Panc1 (cell line): ENCODE measurements at regions not wholly inside any gene's neighbourhood (a gene's known extent, or its start where the extent isn't known, plus 50 kb on each side); places are given as distances from the start of the nearest gene placed in this dataset.

Experiments used
- ATAC-seq: fragments of 200-7000 bp; cut with Tn5 transposase; 2 replicates; pipeline ENCODE4 v1.9.1; 2020; ENCODE audit warnings: mild to moderate bottlenecking, moderate library complexity
- BruUV-seq: library from RNA; stranded (reverse); fragments of 400-500 nt; replicated peaks from 2 replicates; lab custom pipeline; 2021; lab: Mats Ljungman, UMichigan
- CTCF ChIA-PET: fragments of 300-600 bp; sonication (Branson Sonifier 250); formaldehyde crosslinking; loops from one replicate; lab custom pipeline; 2022; ENCODE audit warnings: antibody characterized with exemption; lab: Charles Lee
- POLR2A ChIA-PET: fragments of 300-600 bp; sonication (Branson Sonifier 250); formaldehyde crosslinking; loops from one replicate; lab custom pipeline; 2022; ENCODE audit warnings: antibody characterized with exemption; lab: Charles Lee
- DNase-seq: peaks from one replicate; pipeline ENCODE4 v3.0.0-alpha.2; 2010; ENCODE audit warnings: low read depth, low spot score
- H3K27ac ChIP-seq: 2 replicates; pipeline ENCODE4 v1.5.1; 2011; ENCODE audit warnings: mild to moderate bottlenecking, low read length, inconsistent platforms
- H3K27me3 ChIP-seq: fragments of 200-500 bp; sonication (Bioruptor generic); 2 replicates; pipeline ENCODE4 v1.6.0; 2014; ENCODE audit warnings: low read length, inconsistent platforms; ENCODE audit not compliant: control insufficient read depth, insufficient read depth
- H3K36me3 ChIP-seq: fragments of 200-500 bp; sonication (Bioruptor generic); 2 replicates; pipeline ENCODE4 v1.5.1; 2014; ENCODE audit warnings: inconsistent platforms, mild to moderate bottlenecking, low read length, moderate library complexity; ENCODE audit not compliant: control insufficient read depth, insufficient read depth
- H3K4me1 ChIP-seq: 2 replicates; pipeline ENCODE4 v1.5.1; 2011; ENCODE audit warnings: inconsistent platforms, mild to moderate bottlenecking, low read length, moderate library complexity; ENCODE audit not compliant: control insufficient read depth, insufficient read depth
- H3K4me3 ChIP-seq, 2 experiments: 2 replicates each; pipeline ENCODE4 v1.5.1; 2011 to 2012; ENCODE audit warnings: low read depth in 2 of 2, low read length in 2 of 2, mild to moderate bottlenecking in 2 of 2, inconsistent platforms in 1 of 2, moderate library complexity in 1 of 2
- H3K9me3 ChIP-seq: fragments of 200-500 bp; sonication (Bioruptor generic); 2 replicates; pipeline ENCODE4 v1.5.1; 2014; ENCODE audit warnings: low read depth, mild to moderate bottlenecking, inconsistent platforms, low read length, moderate library complexity; ENCODE audit not compliant: control insufficient read depth, insufficient read depth
- CTCF ChIP-seq: fragments of 450-650 bp; IDR thresholded peaks from 2 replicates; pipeline ENCODE4 v1.5.1; 2017; ENCODE audit warnings: mild to moderate bottlenecking
- POLR2AphosphoS5 ChIP-seq: IDR thresholded peaks from 2 replicates; pipeline ENCODE4 v1.6.1; 2012; ENCODE audit warnings: mild to moderate bottlenecking, low read depth, low read length, moderate library complexity
- REST ChIP-seq, 2 experiments: IDR thresholded peaks; 2 replicates each; pipeline ENCODE4 v1.6.1; 2011 to 2012; ENCODE audit warnings: low read depth in 2 of 2, control low read depth in 1 of 2, low read length in 1 of 2, mild to moderate bottlenecking in 1 of 2, moderate library complexity in 1 of 2; ENCODE audit not compliant: insufficient read depth in 1 of 2
- SIN3A ChIP-seq: IDR thresholded peaks from 2 replicates; pipeline ENCODE4 v1.6.1; 2012; ENCODE audit warnings: low read depth, mild to moderate bottlenecking, low read length, moderate library complexity, borderline replicate concordance; ENCODE audit not compliant: insufficient read depth
- TCF7L2 ChIP-seq: IDR thresholded peaks from 2 replicates; pipeline ENCODE4 v1.6.1; 2011; ENCODE audit warnings: mild to moderate bottlenecking, low read depth, low read length, inconsistent platforms
- in situ Hi-C: cut with HindIII; loops from 2 replicates; pipeline ENCODE4 v1.10.0; 2016; ENCODE audit warnings: low sequenced_read_pairs, low pct_unique_long_range_greater_than_20kb
- intact Hi-C: fragments of 100-400 bp; cut with micrococcal nuclease; formaldehyde crosslinking; loops from one replicate; pipeline ENCODE4 v1.10.0; 2022; ENCODE audit not compliant: unreplicated experiment

- Histone ChIP-seq H3K4me3 (no peak overlapping the region), H3K9me3 (no peaks in the 10 kb centered on the region), H3K4me1 (no peaks in the 10 kb centered on the region), H3K36me3 (no peaks in the 10 kb centered on the region), H3K27ac (no peak overlapping the region), H3K27me3 (peaks cover 1% of the 10 kb centered on the region)
- DNase-seq (no peak), ATAC-seq (no peak)
- intact Hi-C loops, result no loop called here
- CTCF ChIA-PET, result no interaction called here
- TF ChIP-seq SIN3A, result no peak
- TF ChIP-seq REST (IDR thresholded peaks at IDR 0.05; ENCODE audit: insufficient read depth in 1 of 2, low read depth in 2 of 2, low read length in 1 of 2), result no peak
- TF ChIP-seq TCF7L2, result no peak
- TF ChIP-seq CTCF, result no peak
- no peak for TF ChIP-seq POLR2AphosphoS5
- POLR2A ChIA-PET, result no interaction called here
- BruUV-seq, result no TSS peak
- in situ Hi-C loops, result no loop called here
Observed at GRCh38 chr4:151934766-151935165, 174.0 kb upstream of the GATB start.

GRCh38 chr4:151933122-151933827 lies 172.5 kb upstream of the GATB start:
- Histone ChIP-seq H3K4me3 (no peak overlapping the region), H3K9me3 (no peaks in the 10 kb centered on the region), H3K27ac (no peak overlapping the region), H3K36me3 (no peaks in the 10 kb centered on the region), H3K27me3 (peaks cover 2% of the 10 kb centered on the region), H3K4me1 (no peaks in the 10 kb centered on the region)
- intact Hi-C loops (no loop called here), in situ Hi-C loops (no loop called here)
- ChIA-PET CTCF (no interaction called here), POLR2A (no interaction called here)
- BruUV-seq, result no TSS peak
- DNase-seq (no peak), ATAC-seq (no peak)
- TF ChIP-seq CTCF, result no peak
- no peak for TF ChIP-seq SIN3A
- TF ChIP-seq TCF7L2, result no peak
- no peak for TF ChIP-seq REST (IDR thresholded peaks at IDR 0.05; ENCODE audit: insufficient read depth in 1 of 2, low read depth in 2 of 2, low read length in 1 of 2)
- no peak for TF ChIP-seq POLR2AphosphoS5
